ENCODE measurements at regions not wholly inside any gene's neighbourhood (a gene's known extent, or its start where the extent isn't known, plus 50 kb on each side); places are given as distances from the start of the nearest gene placed in this dataset.

DNA sequence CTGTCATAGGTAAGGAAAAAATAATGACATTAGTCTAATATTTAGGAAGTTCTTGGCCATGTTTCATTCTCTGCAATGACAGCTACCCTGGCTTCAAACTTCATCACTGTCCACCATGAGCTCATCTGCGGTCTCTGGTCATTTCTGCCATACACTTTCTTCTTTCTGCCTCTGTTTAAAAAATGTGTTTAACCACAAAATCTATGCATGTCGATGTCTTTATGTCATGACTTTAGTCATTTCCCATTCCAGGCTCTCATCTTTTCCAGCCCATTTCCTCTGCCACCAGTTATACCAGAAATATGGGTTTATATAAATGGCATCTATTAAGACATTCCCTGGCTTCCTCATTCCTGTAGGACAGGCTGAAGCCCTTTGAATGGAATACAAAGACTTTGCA is 68.5 kb upstream of the DUSP10 start:
- Histone ChIP-seq H3K23ac (ENCODE audit: insufficient read length) (no peak overlapping the region), H3K14ac (ENCODE audit: insufficient read length) (no peak overlapping the region), H2AFZ (ENCODE audit: low read length) (no peak overlapping the region), H2BK20ac (ENCODE audit: low read length) (no peak overlapping the region), H2BK120ac (replicated peaks; ENCODE audit: low read depth, low read length) (no peak overlapping the region), H3K79me1 (ENCODE audit: low read depth, low read length) (no peaks in the 10 kb centered on the region), H3K27me3 (replicated peaks in 1 of 4; ENCODE audit: control insufficient read depth in 3 of 4, extremely low read depth in 1 of 4, insufficient read depth in 3 of 4, low read length in 3 of 4) (no peaks in the 10 kb centered on the region), H2BK5ac (ENCODE audit: low read depth, low read length) (no peak overlapping the region), H4K8ac (ENCODE audit: extremely low read depth, insufficient read depth, low read length) (no peak overlapping the region), H2BK12ac (ENCODE audit: low read depth, low read length) (no peak overlapping the region), H3K4me1 (replicated peaks in 1 of 4; ENCODE audit: control insufficient read depth in 3 of 4, insufficient read depth in 4 of 4, low read length in 3 of 4) (no peaks in the 10 kb centered on the region), H3K4ac (replicated peaks; ENCODE audit: insufficient read length, low read depth, low read length) (no peak overlapping the region), H3K4me2 (ENCODE audit: insufficient read depth in 1 of 2, low read depth in 2 of 2, low read length in 2 of 2) (no peak overlapping the region), H4K91ac (replicated peaks; ENCODE audit: insufficient read length, low read length) (no peak overlapping the region), H3K27ac (ENCODE audit: low read depth, low read length) (no peak overlapping the region), H2BK15ac (ENCODE audit: low read length) (no peak overlapping the region), H3K18ac (ENCODE audit: extremely low read depth, low read length) (no peak overlapping the region), H3K36me3 (ENCODE audit: control insufficient read depth in 2 of 4, insufficient read depth in 4 of 4, low read length in 3 of 4) (no peaks in the 10 kb centered on the region), H3K56ac (replicated peaks; ENCODE audit: insufficient read length, low read depth, low read length) (no peak overlapping the region), H4K20me1 (replicated peaks in 1 of 2; ENCODE audit: control insufficient read depth in 1 of 2, insufficient read depth in 2 of 2, low read length in 2 of 2) (no peaks in the 10 kb centered on the region), H3K4me3 (ENCODE audit: extremely low read depth in 1 of 4, insufficient read depth in 2 of 4, low read depth in 3 of 4, low read length in 4 of 4) (no peak overlapping the region), H2AK5ac (ENCODE audit: low read depth, low read length) (no peak overlapping the region), H3K79me2 (ENCODE audit: control insufficient read depth in 1 of 2, insufficient read depth in 2 of 2, low read length in 2 of 2) (no peaks in the 10 kb centered on the region), H3K9me3 (ENCODE audit: insufficient read depth in 2 of 2, low read depth in 1 of 2, low read length in 1 of 2) (no peaks in the 10 kb centered on the region), H4K5ac (ENCODE audit: insufficient read length, low read depth, low read length) (no peak overlapping the region), H3K23me2 (ENCODE audit: low read depth, low read length) (no peaks in the 10 kb centered on the region), H3K9ac (replicated peaks in 1 of 4; ENCODE audit: extremely low read depth in 1 of 4, low read depth in 3 of 4, low read length in 3 of 4) (no peak overlapping the region)
- FAIRE-seq (no peak), DNase-seq (ENCODE audit: low read depth in 1 of 2, low spot score in 2 of 2) (no peak)
- POLR2A ChIA-PET (ENCODE audit: partially characterized antibody) = no interaction called here
- 91% methylated on average over 2 of the region's 2 CpGs; no CpG with 5 or more reads in 1 of the 2 experiments for WGBS, 2 experiments (ENCODE audit: extremely low coverage in 1 of 2, insufficient coverage in 1 of 2, insufficient read length in 1 of 2, insufficient replicate concordance in 2 of 2, low coverage in 1 of 2, low lambda C conversion rate in 2 of 2, missing lambda C conversion rate in 1 of 2)
- CTCF ChIA-PET (ENCODE audit: partially characterized antibody) = no interaction called here
- TF ChIP-seq SIX5 (IDR thresholded peaks at IDR 0.05; ENCODE audit: low read depth, low read length) = no peak
- TF ChIP-seq GABPA (IDR thresholded peaks at IDR 0.05; ENCODE audit: borderline replicate concordance, insufficient read depth, low read length) = no peak
- no peak for TF ChIP-seq RBBP5 (IDR thresholded peaks at IDR 0.05; ENCODE audit: borderline replicate concordance, low read depth, low read length)
- TF ChIP-seq RNF2 (IDR thresholded peaks at IDR 0.05; ENCODE audit: borderline replicate concordance, low read depth, low read length, missing control alignments, poor library complexity, severe bottlenecking) = no peak
- no peak for TF ChIP-seq TCF12 (IDR thresholded peaks at IDR 0.05; ENCODE audit: low read depth, low read length)
- no peak for TF ChIP-seq NANOG (IDR thresholded peaks at IDR 0.05; ENCODE audit: insufficient read depth, low read depth, low read length, poor library complexity, severe bottlenecking)
- TF ChIP-seq SIRT6 (IDR thresholded peaks at IDR 0.05; ENCODE audit: low read length) = no peak
- TF ChIP-seq CBX5 (IDR thresholded peaks at IDR 0.05; ENCODE audit: low read depth, low read length) = no peak
- TF ChIP-seq, protein P1, sequence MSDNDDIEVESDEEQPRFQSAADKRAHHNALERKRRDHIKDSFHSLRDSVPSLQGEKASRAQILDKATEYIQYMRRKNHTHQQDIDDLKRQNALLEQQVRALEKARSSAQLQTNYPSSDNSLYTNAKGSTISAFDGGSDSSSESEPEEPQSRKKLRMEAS (IDR thresholded peaks at IDR 0.05) = no peak
- TF ChIP-seq RXRA (IDR thresholded peaks at IDR 0.05; ENCODE audit: insufficient read depth, low read depth, low read length) = no peak
- no peak for TF ChIP-seq E2F6 (IDR thresholded peaks at IDR 0.05)
- no peak for TF ChIP-seq BRCA1 (IDR thresholded peaks at IDR 0.05; ENCODE audit: low read depth, low read length)
- no peak for TF ChIP-seq POLR2AphosphoS5 (IDR thresholded peaks at IDR 0.05; ENCODE audit: low read depth, low read length)
- TF ChIP-seq JUND (IDR thresholded peaks at IDR 0.05; ENCODE audit: low read length) = no peak

All from H1 (cell line).